SK-N-SH (cell line): ENCODE measurements at regions not wholly inside any gene's neighbourhood (a gene's known extent, or its start where the extent isn't known, plus 50 kb on each side); places are given as distances from the start of the nearest gene placed in this dataset.

ENCODE experiments used
- CHD2 ChIP-seq: fragments of 150-350 bp; IDR thresholded peaks from 2 replicates; pipeline ENCODE4 v1.6.1; 2018; ENCODE audit warnings: low read length; ENCODE audit not compliant: partially characterized antibody
- CTCF ChIP-seq: fragments of 200-600 bp; sonication (generic); IDR thresholded peaks from 2 replicates; pipeline ENCODE4 v1.6.1; 2017; ENCODE audit warnings: antibody characterized with exemption, mild to moderate bottlenecking, moderate library complexity
- EP300 ChIP-seq, 2 experiments: IDR thresholded peaks; 2 replicates each; pipeline versions ENCODE4 v1.4.0 to v1.6.1; 2012; ENCODE audit warnings: borderline replicate concordance in 1 of 2, low read depth in 1 of 2, low read length in 1 of 2
- GATA2 ChIP-seq: sonication (generic); formaldehyde crosslinking; IDR thresholded peaks from 2 replicates; pipeline ENCODE4 v1.5.0; 2020; ENCODE audit warnings: mild to moderate bottlenecking, missing genetic modification reagents
- JUND ChIP-seq: IDR thresholded peaks from 2 replicates; pipeline ENCODE4 v1.4.0; 2012
- MAX ChIP-seq: IDR thresholded peaks from 2 replicates; pipeline ENCODE4 v1.4.0; 2012; ENCODE audit warnings: low read depth
- POLR2AphosphoS5 ChIP-seq: IDR thresholded peaks from 2 replicates; pipeline ENCODE4 v1.6.1; 2012; ENCODE audit warnings: low read depth, low read length
- RCOR1 ChIP-seq: fragments of 150-350 bp; IDR thresholded peaks from 2 replicates; pipeline ENCODE4 v1.6.1; 2017; ENCODE audit warnings: antibody characterized with exemption, low read length
- REST ChIP-seq: IDR thresholded peaks from 2 replicates; pipeline ENCODE4 v1.6.1; 2012; ENCODE audit warnings: mild to moderate bottlenecking, low read depth, low read length, moderate library complexity
- RXRA ChIP-seq: IDR thresholded peaks from 2 replicates; pipeline ENCODE4 v1.4.0; 2012; ENCODE audit warnings: low read depth, mild to moderate bottlenecking, borderline replicate concordance
- USF1 ChIP-seq: IDR thresholded peaks from 2 replicates; pipeline ENCODE4 v1.4.0; 2012; ENCODE audit warnings: low read depth, borderline replicate concordance
- USF2 ChIP-seq: fragments of 150-350 bp; IDR thresholded peaks from 2 replicates; pipeline ENCODE4 v1.6.1; 2017; ENCODE audit warnings: antibody characterized with exemption, low read length, low read depth, borderline replicate concordance
- ZBTB33 ChIP-seq: IDR thresholded peaks from 2 replicates; pipeline ENCODE4 v1.4.0; 2012; ENCODE audit warnings: low read depth, borderline replicate concordance

- TF ChIP-seq POLR2AphosphoS5, result no peak
- TF ChIP-seq CHD2, result no peak
- TF ChIP-seq EP300 (IDR thresholded peaks at IDR 0.05; ENCODE audit: borderline replicate concordance in 1 of 2, low read depth in 1 of 2, low read length in 1 of 2), result no peak
- TF ChIP-seq ZBTB33, result no peak
- TF ChIP-seq CTCF, result peak; percentile 72
- no peak for TF ChIP-seq MAX
- no peak for TF ChIP-seq GATA2 (CRISPR knock-in tag)
- no peak for TF ChIP-seq RXRA
- no peak for TF ChIP-seq REST
- TF ChIP-seq USF1, result no peak
- no peak for TF ChIP-seq RCOR1
- TF ChIP-seq USF2, result no peak
- no peak for TF ChIP-seq JUND
Observed at GRCh38 chr9:109880276-109881169, 100.5 kb downstream of the PALM2AKAP2 start.
